Activated naive CD8-positive, alpha-beta T cell treated with anti-CD3 and anti-CD28 coated beads, Interleukin-2, amount 50 U/mL, for 24 hours (primary cell): ENCODE measurements at regions not wholly inside any gene's neighbourhood (a gene's known extent, or its start where the extent isn't known, plus 50 kb on each side); places are given as distances from the start of the nearest gene placed in this dataset.

Source experiments
- ATAC-seq: fragments of 150-1000 bp; cut with Tn5 transposase; one replicate; pipeline ENCODE4 v1.10.0; 2021
- DNase-seq: peaks from one replicate; pipeline ENCODE4 v3.0.0; 2021
- H3K27ac Mint-ChIP-seq: one replicate; pipeline ENCODE4 v1.8.0; 2021; ENCODE audit warnings: mild to moderate bottlenecking, mixed read lengths
- H3K27me3 Mint-ChIP-seq: one replicate; pipeline ENCODE4 v1.8.0; 2021; ENCODE audit warnings: mixed read lengths
- H3K36me3 Mint-ChIP-seq: one replicate; pipeline ENCODE4 v1.8.0; 2021; ENCODE audit warnings: low read depth, mixed read lengths
- H3K4me1 Mint-ChIP-seq: one replicate; pipeline ENCODE4 v1.8.0; 2021; ENCODE audit warnings: mixed read lengths
- H3K4me3 Mint-ChIP-seq: one replicate; pipeline ENCODE4 v1.8.0; 2021; ENCODE audit warnings: mild to moderate bottlenecking, moderate library complexity, mixed read lengths
- H3K9me3 Mint-ChIP-seq: one replicate; pipeline ENCODE4 v1.8.0; 2021; ENCODE audit warnings: mixed read lengths

GRCh38 chr13:31978021-31978420, 53.6 kb upstream of the FRY start:
- H3K4me3 Mint-ChIP-seq: no peak overlapping the region
- H3K27ac Mint-ChIP-seq: no peak overlapping the region

GRCh38 chr13:31980830-31981229, 50.7 kb upstream of the FRY start:
- Mint-ChIP-seq H3K4me3 (no peak overlapping the region), H3K36me3 (no peaks in the 10 kb centered on the region), H3K27ac (no peak overlapping the region), H3K27me3 (no peaks in the 10 kb centered on the region), H3K4me1 (no peaks in the 10 kb centered on the region), H3K9me3 (no peaks in the 10 kb centered on the region)
- no peak for DNase-seq
- no peak for ATAC-seq

More at GRCh38 chr13:31978021-31978420, 53.6 kb upstream of the FRY start:
- ATAC-seq: no peak
- Mint-ChIP-seq H3K9me3 (no peaks in the 10 kb centered on the region), H3K36me3 (no peaks in the 10 kb centered on the region), H3K27me3 (no peaks in the 10 kb centered on the region), H3K4me1 (no peaks in the 10 kb centered on the region)
- DNase-seq: no peak
